ENCODE measurements at regions not wholly inside any gene's neighbourhood (a gene's known extent, or its start where the extent isn't known, plus 50 kb on each side); places are given as distances from the start of the nearest gene placed in this dataset.
"Not testable (repeated sequence)": the region's sequence is repeated elsewhere in the genome, so short reads cannot be mapped to it uniquely, and the experiment has no call there.

- POLR2A ChIA-PET = no interaction called here
- no peak for TF ChIP-seq CTCF (IDR thresholded peaks at IDR 0.05; ENCODE audit: insufficient read depth, low read length, missing control alignments)
- DNase-seq (ENCODE audit: low read depth, low spot score) = no peak
- CTCF ChIA-PET = no interaction called here
- no peak overlapping the region for H3K4me3 ChIP-seq (ENCODE audit: low read depth, low read length)
These were observed 84.7 kb upstream of the MYLIP start for GRCh38 chr6:16044211-16044643.

- POLR2A ChIA-PET = no interaction called here
- no peak for DNase-seq (ENCODE audit: low read depth, low spot score)
- CTCF ChIA-PET = no interaction called here
- H3K4me3 ChIP-seq (ENCODE audit: low read depth, low read length) = no peak overlapping the region
- TF ChIP-seq CTCF (IDR thresholded peaks at IDR 0.05; ENCODE audit: insufficient read depth, low read length, missing control alignments) = no peak
These were observed 85.4 kb upstream of the MYLIP start for GRCh38 chr6:16043171-16044135.

GRCh38 chr6:16042751-16043150, 86.1 kb upstream of the MYLIP start:
- POLR2A ChIA-PET = no interaction called here
- no peak for TF ChIP-seq CTCF (IDR thresholded peaks at IDR 0.05; ENCODE audit: insufficient read depth, low read length, missing control alignments)
- CTCF ChIA-PET = no interaction called here
- H3K4me3 ChIP-seq (ENCODE audit: low read depth, low read length) = no peak overlapping the region
- no peak for DNase-seq (ENCODE audit: low read depth, low spot score)

- no peak overlapping the region for H3K4me3 ChIP-seq (ENCODE audit: low read depth, low read length)
- ChIA-PET CTCF (no interaction called here), POLR2A (no interaction called here)
- no peak for DNase-seq (ENCODE audit: low read depth, low spot score)
- TF ChIP-seq CTCF (IDR thresholded peaks at IDR 0.05; ENCODE audit: insufficient read depth, low read length, missing control alignments) = no peak
These were observed 87.6 kb upstream of the MYLIP start for GRCh38 chr6:16041327-16041726.

GRCh38 chr6:16040628-16040974, 88.3 kb upstream of the MYLIP start:
- H3K4me3 ChIP-seq (ENCODE audit: low read depth, low read length) = no peak overlapping the region
- POLR2A ChIA-PET = no interaction called here

GRCh38 chr6:16039892-16040627, 88.8 kb upstream of the MYLIP start:
- DNase-seq (ENCODE audit: low read depth, low spot score); H3K4me3 ChIP-seq (ENCODE audit: low read depth, low read length); CTCF ChIA-PET; POLR2A ChIA-PET: not testable (repeated sequence)

More at GRCh38 chr6:16040628-16040974, 88.3 kb upstream of the MYLIP start:
- TF ChIP-seq CTCF (IDR thresholded peaks at IDR 0.05; ENCODE audit: insufficient read depth, low read length, missing control alignments) = no peak
- no peak for DNase-seq (ENCODE audit: low read depth, low spot score)
- CTCF ChIA-PET = no interaction called here

All from AG04449 (cell line).